NCI-H526 (cell line): ENCODE measurements at regions not wholly inside any gene's neighbourhood (a gene's known extent, or its start where the extent isn't known, plus 50 kb on each side); places are given as distances from the start of the nearest gene placed in this dataset.

Experiments
- DNase-seq, 2 experiments: peaks; one replicate each; lab custom pipeline; 2025; lab: John Stamatoyannopoulos, UW

DNA sequence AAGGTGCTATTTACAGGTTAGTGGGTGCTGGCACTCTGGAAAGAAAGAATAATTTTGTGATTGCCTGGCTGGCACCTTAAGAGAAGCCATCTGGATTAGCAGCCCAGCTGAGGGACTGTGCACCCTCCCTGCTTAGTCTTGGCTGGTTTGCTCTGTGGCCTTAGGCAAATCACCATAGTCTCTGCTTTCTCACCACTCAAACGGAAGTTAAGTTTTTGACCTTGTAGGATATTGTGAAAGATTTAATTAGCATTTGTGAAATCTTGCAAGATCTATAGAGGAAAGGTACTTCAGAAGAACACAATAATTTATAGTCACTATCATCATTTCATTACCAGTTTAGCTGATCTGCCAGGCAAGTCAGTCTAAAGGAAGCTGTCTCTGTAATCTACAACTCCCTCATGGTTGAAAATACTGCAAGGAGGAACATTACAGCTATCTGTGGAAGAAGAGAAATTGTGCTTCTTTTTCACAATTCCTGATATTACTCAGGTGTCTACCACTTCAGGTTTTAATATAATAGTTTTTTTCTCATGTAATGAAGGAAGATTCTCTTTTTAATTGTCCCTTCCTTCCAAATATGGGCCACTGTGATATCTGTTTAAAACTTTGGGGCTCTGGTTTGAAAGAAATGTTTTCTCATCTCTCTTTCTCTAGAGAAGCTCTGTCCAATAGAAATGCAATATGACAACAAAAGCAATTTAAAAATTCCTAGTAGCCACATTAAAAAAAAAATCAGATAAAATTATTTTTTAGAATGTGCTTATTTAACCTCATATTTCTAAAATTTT lies 219.6 kb downstream of the PTEN start:
- peak in 1 of 2 experiments; percentile 13 for DNase-seq

DNA sequence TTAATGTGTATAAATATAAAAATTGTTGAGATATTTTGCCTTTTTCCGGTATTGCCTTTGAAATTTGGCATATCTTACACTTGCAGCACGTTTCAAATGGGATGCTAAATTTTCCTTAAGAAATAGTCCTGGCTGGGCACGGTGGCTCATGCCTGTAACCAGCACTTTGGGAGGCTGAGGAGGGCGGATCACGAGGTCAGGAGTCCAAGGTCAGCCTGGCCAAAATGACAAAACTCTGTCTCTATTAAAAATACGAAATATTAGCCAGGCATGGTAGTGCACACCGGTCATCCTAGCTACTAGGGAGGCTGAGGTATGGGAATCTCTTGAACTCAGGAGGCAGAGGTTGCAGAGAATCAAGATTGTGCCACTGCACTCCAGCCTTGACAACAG lies 220.2 kb downstream of the PTEN start:
- no peak for DNase-seq

DNA sequence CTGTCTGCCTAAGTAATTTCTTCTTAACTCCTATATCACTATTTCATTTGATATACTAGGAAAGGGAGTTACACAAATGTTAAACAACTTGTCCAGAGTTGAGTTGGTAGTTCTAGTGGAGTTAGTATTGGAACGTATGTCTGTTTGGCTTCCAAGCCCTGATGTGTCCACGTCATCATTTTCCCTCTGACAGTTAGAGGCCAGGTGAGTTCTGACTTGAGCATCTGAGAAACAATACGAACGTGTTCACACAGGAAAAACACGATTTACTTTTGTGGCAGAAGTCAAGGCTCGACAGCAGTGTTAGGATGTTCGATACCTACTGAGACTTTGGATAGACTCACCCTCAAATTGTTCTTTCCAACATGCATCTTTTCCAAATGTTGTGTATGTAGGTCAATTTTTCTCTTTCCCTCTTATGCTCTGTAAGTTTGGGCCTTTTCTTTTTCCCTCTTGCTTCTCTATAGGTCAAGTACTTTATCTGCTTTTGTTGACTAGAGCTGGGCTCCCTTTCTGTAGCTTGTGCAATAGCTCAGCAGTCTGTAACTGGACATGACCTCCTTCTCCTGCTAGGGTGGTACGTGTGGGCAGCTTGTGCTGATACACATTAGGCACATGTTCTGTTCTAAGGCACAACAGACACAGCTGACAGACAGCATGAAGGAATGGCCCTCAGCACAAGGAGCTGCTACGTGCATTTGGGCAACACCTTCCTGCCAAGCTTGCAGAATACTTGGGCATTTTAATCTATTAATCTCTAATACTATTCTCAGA lies 222.9 kb downstream of the PTEN start:
- DNase-seq, result no peak

DNA sequence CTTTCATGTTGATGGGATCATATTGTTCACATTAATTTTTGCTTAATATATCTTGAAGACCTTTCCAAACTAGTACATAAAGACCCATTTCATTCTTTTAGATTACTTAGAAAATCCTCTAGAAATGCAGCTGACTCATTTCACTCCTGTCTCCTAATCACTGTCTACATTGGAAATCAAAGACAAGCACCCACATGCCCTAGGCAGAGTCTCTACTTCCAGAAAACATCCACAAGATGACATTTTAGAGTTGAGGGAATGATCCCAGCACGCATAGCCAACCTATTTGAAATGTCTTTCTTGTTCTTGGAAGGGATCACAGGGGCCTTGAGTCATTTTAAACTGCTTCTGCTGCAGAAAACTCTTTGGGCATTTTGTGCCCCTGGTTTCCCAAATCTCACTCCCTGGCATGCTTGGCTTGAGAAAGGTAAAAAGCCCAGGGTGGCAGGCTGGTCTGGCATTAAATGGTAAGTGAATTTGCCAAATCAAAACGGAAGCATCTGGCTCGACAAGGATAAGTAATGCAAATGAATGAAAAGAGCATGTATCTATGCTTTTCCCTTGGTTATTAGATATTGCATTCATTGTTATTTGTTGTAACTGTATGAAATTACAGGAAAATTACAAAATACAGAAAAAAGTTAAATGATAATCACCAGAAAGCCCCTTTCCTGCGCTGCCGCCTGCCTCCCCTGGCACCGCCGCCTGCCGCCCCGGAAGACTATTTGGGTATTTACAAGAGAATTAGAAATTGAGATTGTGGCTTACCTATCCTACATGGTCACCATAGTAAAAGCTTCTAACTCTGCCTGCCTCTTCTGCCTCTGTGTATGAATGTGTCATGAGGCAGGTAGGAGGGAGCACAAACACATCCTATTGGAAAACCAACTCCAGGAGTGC lies 225.3 kb downstream of the PTEN start:
- DNase-seq, result no peak

DNA sequence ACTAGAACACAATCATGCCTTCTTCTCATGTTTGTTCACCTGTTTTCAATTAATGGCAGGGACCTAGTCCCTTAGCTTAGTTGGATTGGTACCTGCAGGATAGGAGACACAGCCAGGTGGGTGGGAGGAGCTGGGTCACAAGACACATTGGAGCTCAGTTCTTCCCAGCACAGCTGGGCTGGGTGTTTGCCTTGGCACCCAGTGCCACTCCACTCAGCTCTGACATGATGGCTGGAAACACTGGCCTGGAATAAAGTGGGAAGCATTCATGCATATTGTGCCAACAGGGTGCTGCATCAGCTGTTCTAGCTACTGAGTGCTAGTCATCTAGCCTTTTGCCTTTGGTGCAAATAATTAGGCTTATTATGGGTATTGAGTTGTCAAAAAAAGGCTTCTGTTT lies 226.1 kb downstream of the PTEN start:
- DNase-seq, result no peak

DNA sequence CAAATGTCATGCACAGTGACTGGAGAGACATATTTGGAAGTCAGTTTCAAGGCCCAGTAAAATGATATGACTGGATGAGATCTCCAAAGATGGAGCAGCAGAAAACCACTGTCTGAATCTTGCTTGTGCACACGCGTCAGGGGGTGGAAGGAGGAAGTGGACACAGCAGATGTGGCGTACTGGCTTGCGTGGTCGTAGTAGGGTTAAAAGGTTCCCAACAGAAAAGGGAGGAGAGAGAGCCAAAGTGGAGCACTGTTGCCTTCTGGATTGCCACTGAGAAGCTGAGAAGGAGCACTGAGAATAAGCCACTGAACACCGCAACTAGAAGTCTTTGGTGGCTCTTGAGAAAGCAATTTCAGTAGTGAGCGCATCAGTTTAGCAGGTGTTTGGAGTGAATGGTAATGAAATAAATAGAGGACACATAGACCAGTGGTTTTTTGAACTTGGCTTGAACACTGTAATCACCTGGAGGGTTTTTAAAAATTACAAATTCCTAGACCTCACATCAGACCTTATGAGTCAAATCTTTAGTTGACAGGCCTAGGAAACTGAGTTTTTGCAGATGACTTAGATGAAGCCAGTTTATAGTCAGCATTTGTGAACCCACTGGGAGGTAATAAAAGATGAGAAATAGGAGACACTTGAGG lies 227.3 kb downstream of the PTEN start:
- DNase-seq, result no peak

DNA sequence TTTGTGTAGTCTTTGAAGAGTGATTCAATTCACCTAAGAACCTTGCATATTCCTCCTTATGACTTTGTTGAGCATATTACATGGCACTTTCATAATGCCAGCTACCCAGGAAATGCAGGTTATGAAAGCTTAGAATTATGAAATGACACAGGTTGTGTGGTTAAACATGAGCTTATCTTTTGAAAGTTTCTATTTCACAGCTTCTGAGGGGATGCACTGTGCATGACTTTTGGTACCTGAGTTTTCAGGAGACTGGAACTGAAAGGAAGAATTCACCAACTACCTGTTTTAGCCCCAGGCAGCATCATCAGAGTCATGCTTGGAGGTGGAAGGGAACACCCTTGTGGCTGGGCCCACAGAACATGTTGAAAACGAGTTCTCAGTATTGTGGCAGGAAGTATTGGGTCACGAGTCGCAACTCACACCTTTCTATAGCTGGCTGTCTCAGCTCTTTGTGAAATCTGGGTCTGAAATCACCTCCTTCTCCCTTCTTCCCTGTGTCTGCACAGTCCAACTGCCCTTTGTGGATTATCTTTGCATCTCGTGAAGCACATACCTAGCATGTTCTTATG lies 228.2 kb downstream of the PTEN start:
- no peak for DNase-seq

DNA sequence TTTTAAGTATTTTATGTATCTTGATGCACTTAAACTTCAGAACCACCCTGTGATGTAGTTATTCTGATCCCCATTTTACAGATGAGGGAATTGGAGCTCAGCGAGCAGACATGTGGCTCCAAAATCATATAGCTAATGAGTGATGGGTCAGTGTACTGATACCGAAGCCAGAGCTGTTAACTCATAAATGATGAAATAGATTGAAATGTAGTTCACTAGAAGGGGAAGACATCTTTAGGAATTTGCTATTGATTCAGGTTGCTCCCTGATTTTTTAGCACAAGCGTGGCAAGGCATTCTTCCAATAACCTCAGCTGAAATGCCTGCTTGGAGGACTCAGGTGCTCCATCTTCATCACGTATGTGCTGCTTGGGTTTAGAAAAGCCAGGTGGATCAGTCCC lies 228.8 kb downstream of the PTEN start:
- DNase-seq, result no peak

DNA sequence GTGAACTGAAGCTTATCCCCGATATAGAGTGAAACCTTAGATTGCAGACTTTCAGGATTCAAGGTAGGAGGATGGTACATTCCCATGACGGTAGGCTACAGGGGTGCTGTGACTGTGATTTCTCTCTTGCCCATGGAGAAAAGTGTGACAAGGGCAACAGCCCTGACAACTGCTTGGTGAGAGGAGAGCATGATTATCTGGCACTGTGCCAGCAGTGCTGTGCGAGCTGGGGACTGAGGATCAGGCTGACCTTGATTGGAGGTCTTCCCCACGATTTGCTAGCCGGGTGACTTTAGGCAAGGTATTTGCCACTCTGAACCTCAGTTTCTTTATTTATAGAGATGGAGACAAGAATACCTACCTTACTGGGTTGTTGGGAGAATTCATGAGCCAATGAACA lies 229.5 kb downstream of the PTEN start:
- DNase-seq, result no peak

DNA sequence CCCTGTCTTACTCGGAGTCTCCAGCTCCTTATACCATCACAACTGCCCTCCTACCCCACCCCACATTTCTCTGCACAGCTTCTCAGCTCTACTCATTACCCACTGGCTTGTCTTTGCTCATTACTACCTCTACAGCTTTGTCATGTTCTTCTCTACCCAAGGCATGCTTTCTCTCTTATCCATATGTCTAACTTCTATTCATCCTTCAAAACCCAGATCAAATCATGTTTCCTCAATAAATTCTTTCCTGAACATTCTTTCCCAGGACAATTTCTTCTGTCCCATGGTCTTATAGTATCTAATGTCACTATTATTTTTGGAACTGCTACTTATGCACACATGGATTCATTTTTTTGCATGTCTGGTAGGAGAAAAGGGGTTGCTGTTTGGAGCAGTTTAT lies 231.4 kb downstream of the PTEN start:
- no peak for DNase-seq

DNA sequence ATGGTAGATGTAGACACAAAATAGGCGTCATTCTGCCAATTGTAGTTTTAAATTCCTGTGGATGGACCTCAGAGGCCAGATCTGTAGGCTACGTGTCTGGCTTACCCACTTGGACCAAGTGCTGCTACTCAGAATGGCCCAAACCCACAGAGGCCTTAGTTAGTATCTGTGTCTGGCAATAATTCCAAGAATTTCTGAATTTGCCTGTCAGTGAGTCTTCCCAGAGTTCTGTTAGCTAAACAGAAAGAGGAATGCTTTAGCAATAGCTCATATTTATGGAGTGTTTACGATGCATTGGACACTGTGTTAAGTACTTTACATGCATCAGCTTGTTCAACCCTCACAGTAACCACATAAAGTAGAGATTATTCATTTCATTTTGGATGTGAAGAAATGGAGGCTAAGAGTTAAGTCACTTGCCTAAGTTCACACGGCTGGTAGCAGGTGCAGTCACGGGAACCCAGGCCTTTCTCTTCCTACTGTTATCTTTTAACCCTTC lies 231.8 kb downstream of the PTEN start:
- no peak for DNase-seq

DNA sequence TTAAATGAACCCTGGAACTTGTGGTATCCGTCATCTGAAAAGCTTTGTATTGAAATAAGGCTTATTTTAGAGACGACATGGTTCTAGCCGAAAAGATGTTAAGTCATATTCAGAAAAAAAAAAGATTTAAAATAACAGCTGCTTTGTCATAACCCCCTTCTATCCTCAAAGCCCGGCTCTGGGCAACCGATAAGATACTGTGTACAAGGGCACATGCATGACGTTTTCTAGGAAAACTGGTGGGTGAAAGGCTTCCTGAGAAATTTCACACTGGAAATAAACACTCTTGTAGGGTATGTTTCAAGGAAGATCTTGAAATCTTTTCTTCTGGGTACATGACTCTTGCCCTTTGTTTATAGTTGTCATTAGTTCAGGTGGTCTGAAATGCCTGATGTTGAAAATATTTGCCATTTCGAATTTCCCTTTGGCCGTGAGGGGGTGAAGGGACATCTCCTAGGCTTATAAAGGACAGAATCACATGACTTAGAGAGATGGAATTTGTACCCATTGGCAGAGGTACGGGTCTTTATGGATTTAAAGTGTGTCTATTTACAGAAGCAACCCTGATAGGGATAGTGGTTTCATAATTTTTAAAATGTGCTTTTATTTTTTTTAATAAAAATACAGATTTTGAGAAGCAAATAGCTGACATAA lies 232.5 kb downstream of the PTEN start:
- DNase-seq, result no peak

DNA sequence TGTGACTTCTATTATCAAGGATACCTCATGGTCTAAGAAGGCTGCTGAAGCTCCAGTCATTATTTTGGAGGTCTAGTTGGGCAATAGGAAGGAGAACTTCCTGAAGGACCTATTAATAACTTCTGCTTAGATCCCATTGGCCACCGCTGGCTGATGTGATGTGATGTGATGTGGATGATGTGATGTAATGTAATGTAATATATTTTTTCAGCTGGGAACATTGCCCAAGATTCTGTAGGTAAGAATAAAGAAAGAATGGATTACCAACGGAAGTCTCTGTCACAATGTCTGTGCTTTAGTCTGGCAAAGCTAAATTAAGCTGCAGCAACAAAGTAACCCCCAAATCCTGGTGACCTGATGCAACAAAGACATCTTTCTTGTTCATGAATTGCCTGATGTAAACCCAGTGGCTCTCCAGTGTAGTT lies 233.7 kb downstream of the PTEN start:
- no peak for DNase-seq

DNA sequence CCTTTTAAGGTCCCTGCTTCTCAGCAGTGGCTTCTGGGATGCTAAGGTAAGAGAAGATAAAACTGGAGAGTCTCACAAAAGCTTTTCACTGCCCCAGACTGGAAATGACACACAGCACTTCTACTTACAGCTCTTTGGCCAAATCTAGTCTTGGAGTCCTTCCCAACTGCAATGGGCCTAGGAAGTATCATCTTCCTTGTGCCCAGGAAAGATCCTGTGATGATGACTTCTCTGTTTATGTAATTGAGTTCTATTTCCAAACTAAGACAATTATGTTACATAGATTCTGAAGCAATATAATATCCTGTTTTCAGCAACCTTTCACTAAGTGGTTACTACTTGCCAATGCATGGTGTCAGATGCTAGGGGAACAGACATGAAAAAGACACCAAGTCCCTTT lies 234.1 kb downstream of the PTEN start:
- no peak for DNase-seq

DNA sequence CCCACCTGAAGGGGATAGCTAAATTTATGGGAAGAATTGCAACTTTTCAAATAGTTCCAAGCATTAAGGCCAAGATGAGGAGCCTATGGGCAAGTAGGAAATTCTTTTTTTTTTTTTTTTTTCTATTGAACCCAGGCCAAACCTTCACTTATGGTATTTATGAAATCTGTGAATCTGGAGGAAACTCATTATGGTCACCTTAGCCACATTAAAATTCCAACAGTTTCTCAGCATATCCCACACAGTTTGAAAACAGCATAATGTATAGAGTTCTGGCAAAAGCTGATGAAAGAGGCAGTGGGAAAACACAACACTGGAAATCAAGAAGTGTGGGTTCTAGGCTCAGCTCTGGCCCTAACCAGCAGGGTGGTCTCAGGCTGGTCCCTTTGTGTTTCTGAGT lies 236.9 kb downstream of the PTEN start:
- DNase-seq, result no peak

DNA sequence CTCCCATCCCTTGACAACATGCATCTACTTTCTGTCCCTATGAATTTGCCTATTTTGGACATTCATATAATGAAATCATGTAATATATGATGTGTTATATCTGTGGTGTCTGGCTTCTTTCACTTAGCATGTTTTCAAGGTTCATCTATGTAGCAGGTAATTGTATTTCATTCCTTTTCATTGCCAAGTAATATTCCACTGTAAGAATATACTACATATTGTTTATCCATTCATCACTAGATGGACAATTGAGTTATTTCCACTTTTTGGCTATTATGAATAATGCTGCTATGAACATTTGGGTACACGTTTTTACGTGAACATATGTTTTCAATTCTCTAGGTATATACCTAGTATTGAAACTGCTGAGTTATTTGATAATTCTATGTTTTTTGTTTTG lies 238.2 kb downstream of the PTEN start:
- DNase-seq, result no peak

DNA sequence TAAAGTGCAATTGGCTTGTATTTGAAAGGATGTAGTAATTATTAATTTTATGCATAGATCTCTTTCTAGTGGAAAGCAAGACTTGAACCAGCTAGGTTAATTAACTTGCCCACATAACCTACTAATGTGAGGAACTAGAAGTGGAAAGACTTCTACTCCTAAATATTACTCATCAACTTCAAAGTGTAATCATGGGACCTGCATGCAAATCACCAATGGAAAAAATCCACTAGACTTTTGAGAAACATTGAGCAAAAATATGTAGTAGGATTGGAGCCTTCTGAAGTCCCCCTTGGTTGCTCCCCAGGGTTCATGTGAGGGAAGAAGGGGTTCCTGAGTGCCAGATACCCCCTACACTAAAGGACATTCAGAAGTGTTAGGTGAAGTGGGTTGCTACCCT lies 240.2 kb downstream of the PTEN start:
- no peak for DNase-seq

DNA sequence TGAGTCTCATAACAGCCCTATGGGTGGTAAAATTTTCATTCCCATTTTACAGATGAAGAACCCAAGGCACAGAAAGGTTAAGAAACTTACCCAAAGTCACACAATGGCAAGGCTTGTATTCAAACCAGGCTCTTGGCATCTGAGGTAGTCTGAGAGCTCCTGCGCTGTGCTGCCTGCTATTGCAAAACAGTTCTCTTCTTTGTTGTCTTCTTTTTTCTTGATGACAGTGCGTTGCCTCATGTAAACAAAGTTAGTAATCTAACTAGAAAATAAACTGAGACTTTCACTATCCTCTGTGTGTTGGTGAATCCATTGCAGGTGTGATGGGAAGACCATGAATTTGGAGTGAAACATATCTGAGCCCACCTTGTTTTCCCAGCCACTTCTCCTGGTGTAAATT lies 240.8 kb downstream of the PTEN start:
- no peak for DNase-seq

DNA sequence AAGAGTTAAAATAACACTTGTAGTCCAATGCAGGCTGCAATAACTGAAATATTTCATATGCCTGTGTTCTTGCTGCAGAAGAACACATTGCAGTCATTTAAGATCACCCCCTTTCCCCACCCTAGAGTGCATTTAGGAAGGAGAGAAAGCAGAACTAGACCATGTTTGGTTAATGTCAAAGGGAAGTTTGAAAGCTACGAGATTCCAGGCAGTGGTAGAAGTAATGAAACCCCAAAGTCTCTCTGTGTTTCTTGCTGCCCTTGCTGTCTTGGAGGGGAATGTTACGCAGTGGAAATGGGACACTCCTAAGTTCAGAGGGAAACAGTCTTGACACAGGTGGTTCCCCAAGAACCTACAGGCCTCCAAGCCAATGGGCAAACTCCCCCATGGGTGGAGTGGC lies 242.9 kb downstream of the PTEN start:
- no peak for DNase-seq

DNA sequence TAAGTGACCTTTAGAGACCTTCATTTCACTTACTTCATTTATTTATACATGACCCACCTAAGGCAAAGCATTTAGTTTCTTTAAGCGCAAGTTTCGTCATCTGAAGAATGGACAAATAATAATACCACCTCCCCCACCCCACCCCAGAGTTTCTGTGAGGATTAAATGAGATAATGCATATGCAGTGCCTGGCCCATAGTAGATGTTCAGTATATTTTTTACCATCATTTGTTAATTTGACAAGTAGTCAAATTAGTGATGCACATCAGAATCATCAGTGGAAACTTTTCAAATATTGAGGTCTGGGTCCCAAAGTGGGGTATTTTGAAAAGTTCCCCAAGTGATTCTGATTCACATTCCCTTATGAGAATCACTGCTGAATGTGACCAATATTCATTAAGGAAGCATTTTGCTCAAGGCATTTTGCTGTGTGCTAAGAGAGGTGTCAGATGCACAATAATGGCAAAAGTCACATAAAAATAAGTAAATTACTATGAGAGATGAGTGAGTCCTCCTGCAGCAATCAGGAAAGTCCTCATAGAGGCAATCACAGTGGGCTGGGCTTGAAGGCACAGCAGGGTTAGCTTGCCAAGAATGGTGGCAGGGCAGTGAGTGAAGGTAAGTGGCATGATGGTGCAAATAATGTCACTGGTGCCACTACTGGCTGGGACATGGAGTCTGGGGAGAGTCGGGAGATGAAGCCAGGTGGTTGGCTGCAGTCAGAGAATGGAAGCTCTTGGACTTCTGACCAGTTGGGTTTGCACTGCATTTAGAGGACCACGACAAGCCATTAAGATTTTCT lies 244.1 kb downstream of the PTEN start:
- no peak for DNase-seq
